Pancreas (tissue), 10 donors: ENCODE measurements at regions not wholly inside any gene's neighbourhood (a gene's known extent, or its start where the extent isn't known, plus 50 kb on each side); places are given as distances from the start of the nearest gene placed in this dataset.

Source experiments
- ATAC-seq, 4 donors: fragments of 200-7000 bp; cut with Tn5 transposase; one replicate each; pipeline versions ENCODE4 v1.8.0 to v1.9.1; 2020; ENCODE audit warnings: mild to moderate bottlenecking in 4 of 4, moderate library complexity in 4 of 4
- DNase-seq, 6 donors: peaks; one replicate each; pipeline ENCODE4 v3.0.0-alpha.2; 2020
- FAIRE-seq: peaks from 2 replicates; lab custom pipeline; 2012; peaks lifted over from hg19 to GRCh38; lab: Jason Lieb, UNC
- H3K27ac ChIP-seq, 4 donors: fragments of 200-600 bp; sonication (generic); 1 replicate in 3 of 4; 2 replicates in 1 of 4; pipeline versions ENCODE4 v1.5.0 to v1.8.0; 2020
- H3K27me3 ChIP-seq, 4 donors: fragments of 200-600 bp; one replicate each; pipeline ENCODE4 v1.8.0; 2021
- H3K36me3 ChIP-seq, 3 donors: fragments of 200-600 bp; sonication (generic) in 1 of 3; one replicate each; pipeline versions ENCODE4 v1.5.0 to v1.8.0; 2020 to 2021
- H3K4me1 ChIP-seq, 3 donors: fragments of 200-600 bp; one replicate each; pipeline ENCODE4 v1.8.0; 2021
- H3K4me3 ChIP-seq, 4 donors: fragments of 200-600 bp; sonication (generic) in 2 of 4; one replicate each; pipeline versions ENCODE4 v1.5.0 to v1.8.0; 2020 to 2021
- H3K9me3 ChIP-seq, 4 donors: fragments of 200-600 bp; one replicate each; pipeline ENCODE4 v1.8.0; 2021
- WGBS, 2 donors: extraction: QIAGEN DNeasy Blood & Tissue Kit; methylation state at CpG; one replicate each; pipeline ENCODE4 v1.1.7; 2013; 5-methylcytosine and 5-hydroxymethylcytosine counted together
- intact Hi-C, 3 donors: fragments of 100-400 bp; cut with DNase I; formaldehyde crosslinking; loops; one replicate each; pipeline versions ENCODE4 v1.11.1 to v1.14.2; 2022
- TF ChIP-seq, protein P1 (sequence below), 4 donors: fragments of 200-600 bp; sonication (generic) in 3 of 4; IDR thresholded peaks; one replicate each; pipeline versions ENCODE4 v1.5.0 to v1.8.0; 2021; ENCODE audit warnings: antibody characterized with exemption in 4 of 4
- donor health status: healthy with polysubstance abuse.
- donor health status: DM: no; HTN: no; CAD: no; lungs with moderate emphysema.
- donor health status: DM: no; HTN: no; CAD: no.
- donor health status: control.
- donor health status: control.
- donor health status: Bipolar disorder and iron deficiency.
- donor health status: DM: yes; HTN: yes; CAD: no.
- donor health status: DM: no; HTN: no; CAD: no.
- donor health status: DM: no; HTN: no; CAD: no.
- donor health status: DM: yes; HTN: yes; CAD: no.

- Histone ChIP-seq H3K4me1 (no peaks in the 10 kb centered on the region), H3K9me3 (no peaks in the 10 kb centered on the region), H3K27ac (peak overlapping the region in 2 of 4 donors; percentile 11 to 48), H3K36me3 (no peaks in the 10 kb centered on the region), H3K4me3 (no peak overlapping the region), H3K27me3 (no peaks in the 10 kb centered on the region)
- peak in 3 of 4 donors; percentile 42 to 77 (median 54) for ATAC-seq
- FAIRE-seq: no peak
- intact Hi-C loops: no loop called here
- DNase-seq: no peak
- WGBS, 2 donors: 76 to 81% methylated on average over 5 of the region's 5 CpGs
- TF ChIP-seq, protein P1, sequence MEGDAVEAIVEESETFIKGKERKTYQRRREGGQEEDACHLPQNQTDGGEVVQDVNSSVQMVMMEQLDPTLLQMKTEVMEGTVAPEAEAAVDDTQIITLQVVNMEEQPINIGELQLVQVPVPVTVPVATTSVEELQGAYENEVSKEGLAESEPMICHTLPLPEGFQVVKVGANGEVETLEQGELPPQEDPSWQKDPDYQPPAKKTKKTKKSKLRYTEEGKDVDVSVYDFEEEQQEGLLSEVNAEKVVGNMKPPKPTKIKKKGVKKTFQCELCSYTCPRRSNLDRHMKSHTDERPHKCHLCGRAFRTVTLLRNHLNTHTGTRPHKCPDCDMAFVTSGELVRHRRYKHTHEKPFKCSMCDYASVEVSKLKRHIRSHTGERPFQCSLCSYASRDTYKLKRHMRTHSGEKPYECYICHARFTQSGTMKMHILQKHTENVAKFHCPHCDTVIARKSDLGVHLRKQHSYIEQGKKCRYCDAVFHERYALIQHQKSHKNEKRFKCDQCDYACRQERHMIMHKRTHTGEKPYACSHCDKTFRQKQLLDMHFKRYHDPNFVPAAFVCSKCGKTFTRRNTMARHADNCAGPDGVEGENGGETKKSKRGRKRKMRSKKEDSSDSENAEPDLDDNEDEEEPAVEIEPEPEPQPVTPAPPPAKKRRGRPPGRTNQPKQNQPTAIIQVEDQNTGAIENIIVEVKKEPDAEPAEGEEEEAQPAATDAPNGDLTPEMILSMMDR (IDR thresholded peaks at IDR 0.05): no peak
Measured at GRCh38 chr12:124233041-124233796, 61.7 kb upstream of the RFLNA start.

DNA sequence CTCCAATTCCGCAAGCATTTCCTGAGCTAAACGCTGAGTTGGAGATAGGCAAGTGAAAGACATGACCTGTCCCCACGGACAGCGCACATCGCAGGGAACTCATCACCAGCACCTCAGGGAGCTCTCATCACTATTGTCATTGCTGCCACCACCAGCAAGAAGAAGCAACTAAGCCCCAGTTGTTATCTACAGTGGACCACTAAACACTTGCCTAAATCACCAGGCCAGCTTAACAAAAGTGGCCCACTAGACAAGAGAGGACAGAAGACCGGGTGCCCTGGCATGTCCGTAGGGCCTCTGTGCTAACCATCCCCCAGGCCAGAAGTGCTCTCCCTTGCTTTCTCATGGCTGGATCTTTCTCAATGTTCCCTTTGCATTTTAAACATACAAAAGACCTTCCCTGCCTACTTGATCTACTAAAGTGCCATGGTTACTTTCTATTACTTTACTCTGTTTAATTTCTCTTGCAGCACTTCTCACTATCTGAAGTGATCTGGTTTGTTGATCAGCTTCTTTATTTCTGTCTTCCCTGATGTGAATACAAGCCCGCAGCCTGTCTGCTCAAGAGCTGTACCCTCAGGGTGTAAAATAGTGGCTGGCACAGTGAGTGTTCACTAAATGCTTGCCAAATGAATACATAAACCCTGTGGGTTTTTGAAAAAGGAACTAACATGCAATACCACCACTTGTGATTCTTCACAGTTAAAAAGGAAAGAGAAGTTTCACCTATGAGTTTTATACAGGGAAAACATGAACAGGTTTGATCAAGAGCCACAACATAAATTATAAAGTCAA lies 60.9 kb upstream of the RFLNA start:
- Histone ChIP-seq H3K4me1 (no peaks in the 10 kb centered on the region), H3K9me3 (no peaks in the 10 kb centered on the region), H3K36me3 (no peaks in the 10 kb centered on the region), H3K27me3 (no peaks in the 10 kb centered on the region), H3K27ac (peak overlapping the region in 2 of 4 donors; percentile 11 to 48), H3K4me3 (no peak overlapping the region)
- ATAC-seq (no peak), DNase-seq (no peak), FAIRE-seq (no peak)
- WGBS, 2 donors: 88 to 90% methylated on average over 8 of the region's 8 CpGs
- TF ChIP-seq, protein P1 (IDR thresholded peaks at IDR 0.05): no peak
- intact Hi-C loops: no loop called here

DNA sequence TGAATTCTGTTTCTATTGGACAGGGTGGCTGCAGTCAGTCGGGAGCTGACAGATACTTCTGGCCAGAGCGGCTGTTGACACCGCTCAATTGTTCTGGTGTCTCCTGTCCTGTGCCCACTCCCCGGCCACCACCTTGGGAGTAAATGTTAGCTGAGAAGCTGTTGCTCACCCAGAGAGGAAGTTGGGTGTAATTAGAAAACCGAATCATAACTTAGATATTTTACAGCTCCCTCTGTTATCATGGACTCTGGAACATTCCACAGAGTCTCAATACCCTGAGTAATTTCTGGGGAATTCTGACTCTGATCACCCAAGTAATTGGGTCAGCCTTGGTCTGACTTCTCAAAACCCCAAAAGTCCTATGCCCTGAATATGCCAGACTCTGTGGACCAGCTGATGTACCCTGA lies 58.3 kb upstream of the RFLNA start:
- FAIRE-seq (no peak), DNase-seq (no peak), ATAC-seq (peak in 1 of 4 donors; percentile 32)
- H3K4me1 ChIP-seq: no peaks in the 10 kb centered on the region
- H3K4me3 ChIP-seq: no peak overlapping the region
- intact Hi-C loops: no loop called here
- no peaks in the 10 kb centered on the region for H3K9me3 ChIP-seq
- no peak overlapping the region for H3K27ac ChIP-seq
- WGBS, 2 donors: 81 to 88% methylated on average over 5 of the region's 5 CpGs
- no peaks in the 10 kb centered on the region for H3K36me3 ChIP-seq
- no peaks in the 10 kb centered on the region for H3K27me3 ChIP-seq
- TF ChIP-seq, protein P1 (IDR thresholded peaks at IDR 0.05): no peak

- DNase-seq (no peak), ATAC-seq (peak in 1 of 4 donors; percentile 43)
Measured at GRCh38 chr12:124238886-124239285, 56.0 kb upstream of the RFLNA start.

More at GRCh38 chr12:124238886-124239285, 56.0 kb upstream of the RFLNA start:
- H3K4me1 ChIP-seq: no peaks in the 10 kb centered on the region
- WGBS, 2 donors: 38% methylated on average over 4 of the region's 4 CpGs
- H3K4me3 ChIP-seq: no peak overlapping the region
- H3K27ac ChIP-seq: no peak overlapping the region
- intact Hi-C loops: no loop called here
- no peaks in the 10 kb centered on the region for H3K9me3 ChIP-seq
- no peaks in the 10 kb centered on the region for H3K27me3 ChIP-seq
- TF ChIP-seq, protein P1 (IDR thresholded peaks at IDR 0.05): no peak
- FAIRE-seq: no peak
- no peaks in the 10 kb centered on the region for H3K36me3 ChIP-seq
